CD4-positive, alpha-beta memory T cell (primary cell): ENCODE measurements at regions not wholly inside any gene's neighbourhood (a gene's known extent, or its start where the extent isn't known, plus 50 kb on each side); places are given as distances from the start of the nearest gene placed in this dataset.

Experiments used
- CTCF ChIA-PET: fragments of 350-600 bp; sonication (Branson Sonifier 250); formaldehyde crosslinking; loops from one replicate; lab custom pipeline; 2021; ENCODE audit warnings: inconsistent platforms; ENCODE audit not compliant: partially characterized antibody; lab: Charles Lee
- POLR2A ChIA-PET: fragments of 350-600 bp; sonication (Branson Sonifier 250); formaldehyde crosslinking; loops from one replicate; lab custom pipeline; 2021; ENCODE audit not compliant: partially characterized antibody; lab: Charles Lee
- DNase-seq, 5 donors: peaks; one replicate each; pipeline versions ENCODE4 v3.0.0 to v3.0.0-alpha.2; 2020 to 2022; ENCODE audit warnings: mixed read lengths in 1 of 5
- H3K27ac ChIP-seq: one replicate; pipeline ENCODE4 v1.7.0; 2013; ENCODE audit warnings: low read depth, low read length
- H3K27me3 ChIP-seq: 2 replicates; pipeline ENCODE4 v1.7.0; 2013; ENCODE audit warnings: mild to moderate bottlenecking, low read length, moderate library complexity; ENCODE audit not compliant: insufficient read depth
- H3K36me3 ChIP-seq: 2 replicates; pipeline ENCODE4 v1.7.0; 2013; ENCODE audit warnings: mild to moderate bottlenecking, low read length, moderate library complexity; ENCODE audit not compliant: insufficient read depth
- H3K4me1 ChIP-seq: 2 replicates; pipeline ENCODE4 v1.7.0; 2013; ENCODE audit warnings: mild to moderate bottlenecking, low read length, moderate library complexity; ENCODE audit not compliant: insufficient read depth
- H3K4me3 ChIP-seq, 2 donors: one replicate each; pipeline ENCODE4 v1.7.0; 2013; ENCODE audit warnings: low read length in 2 of 2, mild to moderate bottlenecking in 1 of 2
- H3K9me3 ChIP-seq, 2 donors: one replicate each; pipeline ENCODE4 v1.7.0; 2013; ENCODE audit warnings: low read length in 2 of 2, control low read depth in 1 of 2; ENCODE audit not compliant: control insufficient read depth in 1 of 2
- H3K27ac Mint-ChIP-seq, 7 donors: one replicate each; pipeline ENCODE4 v1.8.0; 2020 to 2021; ENCODE audit warnings: mixed read lengths in 7 of 7, mild to moderate bottlenecking in 6 of 7, inconsistent platforms in 3 of 7, moderate library complexity in 3 of 7
- H3K27me3 Mint-ChIP-seq, 2 donors: one replicate each; pipeline ENCODE4 v1.8.0; 2020 to 2021; ENCODE audit warnings: mixed read lengths in 2 of 2
- H3K36me3 Mint-ChIP-seq, 2 donors: one replicate each; pipeline ENCODE4 v1.8.0; 2020 to 2021; ENCODE audit warnings: mixed read lengths in 2 of 2, inconsistent platforms in 1 of 2, mild to moderate bottlenecking in 1 of 2
- H3K4me1 Mint-ChIP-seq, 4 donors: one replicate each; pipeline ENCODE4 v1.8.0; 2020 to 2021; ENCODE audit warnings: mixed read lengths in 4 of 4, mild to moderate bottlenecking in 1 of 4
- H3K4me3 Mint-ChIP-seq, 8 donors: one replicate each; pipeline ENCODE4 v1.8.0; 2020 to 2021; ENCODE audit warnings: mixed read lengths in 8 of 8, mild to moderate bottlenecking in 7 of 8, moderate library complexity in 6 of 8, inconsistent platforms in 3 of 8
- H3K9me3 Mint-ChIP-seq, 8 donors: one replicate each; pipeline ENCODE4 v1.8.0; 2020 to 2021; ENCODE audit warnings: mixed read lengths in 8 of 8, mild to moderate bottlenecking in 5 of 8, inconsistent platforms in 3 of 8, moderate library complexity in 1 of 8
- intact Hi-C: fragments of 100-400 bp; cut with micrococcal nuclease; formaldehyde crosslinking; loops from one replicate; pipeline ENCODE4 v1.15.1; 2023

DNA sequence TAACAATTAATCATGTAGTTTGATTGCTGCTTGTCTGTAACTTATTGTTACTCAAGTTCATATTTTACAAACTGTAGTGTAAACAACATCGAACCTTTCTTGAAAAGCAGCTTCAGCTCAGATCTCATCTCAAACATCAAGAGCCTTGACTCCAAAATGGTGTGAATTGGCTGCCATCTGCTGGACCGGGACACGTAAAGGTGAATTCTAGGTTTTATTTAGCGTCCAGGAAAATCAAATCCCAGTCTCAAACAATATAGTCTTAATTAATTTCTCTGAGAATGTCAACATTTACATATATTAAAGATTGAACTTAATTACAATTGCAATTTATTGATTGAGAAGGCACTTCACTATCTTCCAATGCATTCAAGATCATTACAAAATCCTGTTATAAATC, 453.0 kb downstream of the GALR1 start:
- H3K4me3 Mint-ChIP-seq: no peak overlapping the region
- no peak overlapping the region for H3K27ac Mint-ChIP-seq
- intact Hi-C loops: no loop called here
- Histone ChIP-seq H3K36me3 (no peaks in the 10 kb centered on the region), H3K4me3 (no peak overlapping the region), H3K27ac (no peak overlapping the region), H3K27me3 (no peaks in the 10 kb centered on the region), H3K9me3 (no peaks in the 10 kb centered on the region), H3K4me1 (no peaks in the 10 kb centered on the region)
- ChIA-PET CTCF (interaction anchor here (1.0 kb wide), 1 partner anchor 900 kb away, joined by 5 read pairs; no protein-coding TSS in a partner anchor), POLR2A (no interaction called here)
- H3K27me3 Mint-ChIP-seq: peaks cover 17 to 28% of the 10 kb centered on the region in 2 donors
- peak in 2 of 5 donors; percentile 6 to 12 for DNase-seq
- no peaks in the 10 kb centered on the region for H3K4me1 Mint-ChIP-seq
- H3K36me3 Mint-ChIP-seq: no peaks in the 10 kb centered on the region
- H3K9me3 Mint-ChIP-seq: peaks cover 0 to 1% (median 0%) of the 10 kb centered on the region in 8 donors

GRCh38 chr18:77705301-77705700, 455.7 kb downstream of the GALR1 start:
- Histone ChIP-seq H3K9me3 (no peaks in the 10 kb centered on the region), H3K36me3 (no peaks in the 10 kb centered on the region), H3K4me3 (no peak overlapping the region), H3K27me3 (no peaks in the 10 kb centered on the region), H3K27ac (no peak overlapping the region), H3K4me1 (no peaks in the 10 kb centered on the region)
- no peaks in the 10 kb centered on the region for H3K36me3 Mint-ChIP-seq
- H3K27me3 Mint-ChIP-seq: peaks cover 17 to 34% of the 10 kb centered on the region in 2 donors
- H3K4me1 Mint-ChIP-seq: no peaks in the 10 kb centered on the region
- POLR2A ChIA-PET: no interaction called here
- no peak overlapping the region for H3K27ac Mint-ChIP-seq
- CTCF ChIA-PET: no interaction called here
- H3K9me3 Mint-ChIP-seq: peaks cover 0 to 4% (median 0%) of the 10 kb centered on the region in 8 donors
- intact Hi-C loops: no loop called here
- no peak for DNase-seq
- H3K4me3 Mint-ChIP-seq: no peak overlapping the region

GRCh38 chr18:77708826-77709506, 459.3 kb downstream of the GALR1 start:
- H3K36me3 Mint-ChIP-seq: no peaks in the 10 kb centered on the region
- H3K4me1 Mint-ChIP-seq: no peaks in the 10 kb centered on the region
- POLR2A ChIA-PET: no interaction called here
- no peak for DNase-seq
- H3K27me3 Mint-ChIP-seq: peaks cover 12 to 26% of the 10 kb centered on the region in 2 donors
- peaks cover 0 to 4% (median 0%) of the 10 kb centered on the region in 8 donors for H3K9me3 Mint-ChIP-seq
- no peak overlapping the region for H3K27ac Mint-ChIP-seq
- Histone ChIP-seq H3K36me3 (no peaks in the 10 kb centered on the region), H3K27ac (no peak overlapping the region), H3K4me1 (no peaks in the 10 kb centered on the region), H3K27me3 (no peaks in the 10 kb centered on the region), H3K9me3 (no peaks in the 10 kb centered on the region), H3K4me3 (no peak overlapping the region)
- no peak overlapping the region for H3K4me3 Mint-ChIP-seq
- intact Hi-C loops: no loop called here
- CTCF ChIA-PET: interaction anchor here (1.2 kb wide), 1 partner anchor 18 kb away, joined by 3 read pairs; no protein-coding TSS in a partner anchor

- CTCF ChIA-PET: no interaction called here
- Histone ChIP-seq H3K27me3 (no peaks in the 10 kb centered on the region), H3K9me3 (no peaks in the 10 kb centered on the region), H3K4me1 (no peaks in the 10 kb centered on the region), H3K36me3 (no peaks in the 10 kb centered on the region), H3K27ac (no peak overlapping the region), H3K4me3 (no peak overlapping the region)
- no peaks in the 10 kb centered on the region for H3K4me1 Mint-ChIP-seq
- H3K27ac Mint-ChIP-seq: no peak overlapping the region
- H3K9me3 Mint-ChIP-seq: peaks cover 0 to 4% (median 0%) of the 10 kb centered on the region in 8 donors
- H3K27me3 Mint-ChIP-seq: peaks cover 0 to 12% of the 10 kb centered on the region in 2 donors
- intact Hi-C loops: no loop called here
- H3K36me3 Mint-ChIP-seq: no peaks in the 10 kb centered on the region
- DNase-seq: no peak
- no peak overlapping the region for H3K4me3 Mint-ChIP-seq
- POLR2A ChIA-PET: no interaction called here
These were observed 461.4 kb downstream of the GALR1 start for GRCh38 chr18:77711096-77711495.

GRCh38 chr18:77714716-77715115, 465.1 kb downstream of the GALR1 start:
- no peaks in the 10 kb centered on the region for H3K27me3 ChIP-seq
- ChIA-PET POLR2A (no interaction called here), CTCF (no interaction called here)
- Mint-ChIP-seq H3K27ac (no peak overlapping the region), H3K4me1 (no peaks in the 10 kb centered on the region), H3K27me3 (peaks cover 4 to 8% of the 10 kb centered on the region in 2 donors), H3K36me3 (no peaks in the 10 kb centered on the region), H3K9me3 (peaks cover 0 to 2% (median 0%) of the 10 kb centered on the region in 8 donors), H3K4me3 (peak overlapping the region in 1 of 8 donors; percentile 23)
- no peaks in the 10 kb centered on the region for H3K9me3 ChIP-seq
- H3K4me1 ChIP-seq: no peaks in the 10 kb centered on the region
- intact Hi-C loops: no loop called here
- H3K27ac ChIP-seq: no peak overlapping the region
- no peak overlapping the region for H3K4me3 ChIP-seq
- no peak for DNase-seq
- H3K36me3 ChIP-seq: no peaks in the 10 kb centered on the region

DNA sequence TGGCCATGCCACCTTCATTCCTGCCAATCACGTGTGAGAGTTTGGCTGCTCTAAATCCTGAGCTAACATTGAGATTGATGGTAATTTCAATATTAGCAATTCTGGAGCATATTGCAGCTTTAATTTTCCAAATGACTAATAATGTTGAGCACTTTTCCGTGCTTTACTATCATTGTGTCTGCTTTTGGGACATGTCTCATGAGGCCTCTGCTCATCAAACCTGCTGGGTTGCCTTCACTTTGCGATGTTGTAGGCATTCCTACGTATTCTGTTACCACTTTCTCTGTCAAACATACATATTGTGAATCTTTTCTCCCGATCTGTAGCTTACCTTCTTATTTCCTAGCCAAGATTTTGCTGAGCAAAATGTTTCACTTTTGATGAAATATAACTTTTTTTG, 466.6 kb downstream of the GALR1 start:
- Histone ChIP-seq H3K9me3 (no peaks in the 10 kb centered on the region), H3K27me3 (no peaks in the 10 kb centered on the region), H3K4me3 (no peak overlapping the region), H3K4me1 (no peaks in the 10 kb centered on the region), H3K27ac (no peak overlapping the region), H3K36me3 (no peaks in the 10 kb centered on the region)
- no peak for DNase-seq
- Mint-ChIP-seq H3K4me3 (no peak overlapping the region), H3K9me3 (peaks cover 0 to 2% (median 0%) of the 10 kb centered on the region in 8 donors), H3K27ac (no peak overlapping the region), H3K27me3 (peaks cover 4 to 7% of the 10 kb centered on the region in 2 donors), H3K36me3 (no peaks in the 10 kb centered on the region), H3K4me1 (no peaks in the 10 kb centered on the region)
- CTCF ChIA-PET: no interaction called here
- POLR2A ChIA-PET: no interaction called here
- intact Hi-C loops: no loop called here

GRCh38 chr18:77733292-77733903, 483.8 kb downstream of the GALR1 start:
- no peak overlapping the region for H3K27ac ChIP-seq
- no peak overlapping the region for H3K4me3 ChIP-seq
- Mint-ChIP-seq H3K36me3 (no peaks in the 10 kb centered on the region), H3K4me3 (no peak overlapping the region), H3K9me3 (no peaks in the 10 kb centered on the region), H3K27ac (no peak overlapping the region), H3K27me3 (peaks cover 4 to 5% of the 10 kb centered on the region in 2 donors), H3K4me1 (no peaks in the 10 kb centered on the region)
- no peak for DNase-seq
- H3K36me3 ChIP-seq: no peaks in the 10 kb centered on the region
- intact Hi-C loops: no loop called here
- POLR2A ChIA-PET: no interaction called here
- no peaks in the 10 kb centered on the region for H3K27me3 ChIP-seq
- H3K9me3 ChIP-seq: no peaks in the 10 kb centered on the region
- no peaks in the 10 kb centered on the region for H3K4me1 ChIP-seq
- CTCF ChIA-PET: no interaction called here
